ENCODE measurements at regions not wholly inside any gene's neighbourhood (a gene's known extent, or its start where the extent isn't known, plus 50 kb on each side); places are given as distances from the start of the nearest gene placed in this dataset.

GRCh38 chr15:101590785-101591184 is 61.4 kb downstream of the TM2D3 start:
- no peak for DNase-seq (ENCODE audit: low read depth in 2 of 2)

DNA sequence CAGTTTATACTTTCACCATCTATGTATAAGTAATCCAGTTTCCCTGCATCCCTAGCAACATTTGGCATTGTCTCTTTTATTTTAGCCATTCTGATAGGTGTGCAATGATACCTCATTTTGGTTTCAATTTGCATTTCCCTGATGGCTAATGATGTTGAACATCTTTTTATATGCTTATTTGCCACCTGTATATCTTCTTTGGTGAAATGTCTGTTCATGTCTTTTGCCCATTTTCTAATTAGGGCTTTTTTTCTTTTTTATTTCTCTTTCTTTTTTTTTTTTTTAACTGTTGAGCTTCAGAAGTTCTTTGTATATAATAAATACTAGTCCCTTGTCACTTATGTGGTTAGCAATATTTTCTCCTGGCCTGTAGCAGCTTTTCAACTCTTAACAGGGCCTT is 68.9 kb downstream of the TM2D3 start:
- DNase-seq (ENCODE audit: low read depth in 2 of 2) = no peak

GRCh38 chr15:101580431-101580830 is 71.8 kb downstream of the TM2D3 start:
- no peak for DNase-seq (ENCODE audit: low read depth in 2 of 2)

- peak in 1 of 2 donors; percentile 74 for DNase-seq (ENCODE audit: low read depth in 2 of 2)
These were observed 72.5 kb downstream of the TM2D3 start for GRCh38 chr15:101579631-101580163.

GRCh38 chr15:101578443-101578894 is 73.7 kb downstream of the TM2D3 start:
- peak; percentile 9 to 21 for DNase-seq (ENCODE audit: low read depth in 2 of 2)

GRCh38 chr15:101573951-101574350 is 78.2 kb downstream of the TM2D3 start:
- no peak for DNase-seq (ENCODE audit: low read depth in 2 of 2)

DNA sequence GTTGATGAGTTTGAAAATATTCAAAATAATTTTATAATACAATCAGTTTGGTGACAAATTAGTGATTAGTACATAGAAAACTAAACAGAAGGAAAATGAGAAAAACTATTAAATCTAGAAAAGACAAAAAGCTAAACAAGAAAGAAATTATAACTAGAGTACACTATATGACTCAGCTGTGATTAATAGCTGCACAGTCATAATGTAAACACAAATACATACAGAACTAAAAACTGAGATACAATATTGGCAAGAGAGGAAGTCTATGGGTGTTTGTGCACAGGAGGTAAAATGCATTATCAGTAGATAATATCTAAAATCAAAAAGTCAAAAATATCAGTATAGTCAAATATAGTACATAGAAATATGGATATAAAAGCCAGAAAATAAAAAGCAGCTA is 80.7 kb upstream of the PCSK6 start:
- no peak for DNase-seq (ENCODE audit: low read depth in 2 of 2)

- no peak for DNase-seq (ENCODE audit: low read depth in 2 of 2)
These were observed 79.5 kb upstream of the PCSK6 start for GRCh38 chr15:101568821-101569555.

DNA sequence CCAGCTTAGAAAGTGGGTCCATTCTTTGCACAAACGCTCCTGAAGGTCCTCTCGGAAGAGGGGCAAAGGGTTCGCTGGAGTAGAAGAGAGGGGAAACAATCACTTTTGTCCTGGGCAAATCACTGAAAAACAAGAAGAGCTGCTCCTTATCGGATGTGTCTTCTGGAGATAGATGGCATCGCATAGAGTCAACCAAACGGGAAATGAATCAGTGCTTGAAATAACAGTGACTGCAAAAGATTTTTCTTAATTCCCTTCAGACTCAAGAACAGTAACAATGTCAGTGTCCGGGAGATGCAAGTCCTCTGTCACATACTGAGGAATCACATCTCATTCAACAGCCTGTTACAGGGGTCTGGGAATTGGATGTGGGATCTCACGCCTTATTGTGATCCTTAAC is 78.8 kb upstream of the PCSK6 start:
- peak in 1 of 2 donors; percentile 58 for DNase-seq (ENCODE audit: low read depth in 2 of 2)

- no peak for DNase-seq (ENCODE audit: low read depth in 2 of 2)
These were observed 77.4 kb upstream of the PCSK6 start for GRCh38 chr15:101566748-101567488.

- no peak for DNase-seq (ENCODE audit: low read depth in 2 of 2)
These were observed 75.9 kb upstream of the PCSK6 start for GRCh38 chr15:101565377-101565776.

DNA sequence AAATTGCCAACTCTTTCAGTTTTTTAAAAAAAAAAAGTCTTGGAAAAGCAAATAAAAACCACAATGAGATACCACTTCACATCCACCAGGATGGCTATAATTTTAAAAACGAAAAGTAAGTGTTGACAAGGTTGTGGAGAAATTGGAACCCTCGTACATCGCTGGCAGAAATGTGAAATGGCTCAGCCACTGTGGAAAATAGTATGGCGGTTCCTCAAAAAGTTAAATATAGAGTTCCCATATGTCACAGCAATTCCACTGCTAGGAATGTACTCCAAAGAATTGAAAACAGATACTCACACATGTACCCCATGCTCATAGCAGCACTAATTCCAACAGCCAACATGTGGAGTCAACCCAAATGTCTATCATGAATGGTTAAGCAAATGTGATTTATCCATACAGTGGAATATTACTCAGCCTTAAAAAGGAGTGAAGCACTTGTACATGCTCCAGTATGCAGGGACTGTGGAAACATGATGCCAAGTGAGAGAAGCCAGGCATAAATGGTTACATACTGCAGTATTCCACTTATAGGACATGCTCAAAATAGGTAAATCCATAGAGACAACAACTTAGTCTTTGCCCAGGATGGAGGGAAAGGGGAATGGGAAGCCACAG is 73.8 kb upstream of the PCSK6 start:
- no peak for DNase-seq (ENCODE audit: low read depth in 2 of 2)

- DNase-seq (ENCODE audit: low read depth in 2 of 2) = no peak
These were observed 73.0 kb upstream of the PCSK6 start for GRCh38 chr15:101562428-101563059.

DNA sequence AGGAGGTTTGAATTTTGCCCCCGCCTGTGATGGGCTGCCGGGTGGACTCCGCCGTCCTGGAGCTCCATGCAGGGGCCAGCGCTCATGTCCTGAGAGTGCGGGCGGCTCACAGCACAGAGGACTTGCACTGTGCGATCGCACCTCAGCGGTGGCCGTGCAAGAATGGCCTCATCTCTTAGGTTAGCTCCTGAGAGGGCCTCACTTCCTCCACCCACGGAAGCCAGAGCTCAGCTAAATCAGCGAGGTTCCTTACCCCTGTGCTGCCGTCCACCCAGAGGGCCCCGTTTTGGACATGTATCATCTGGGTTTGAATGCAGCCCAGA is 72.0 kb upstream of the PCSK6 start:
- DNase-seq (ENCODE audit: low read depth in 2 of 2) = no peak

DNA sequence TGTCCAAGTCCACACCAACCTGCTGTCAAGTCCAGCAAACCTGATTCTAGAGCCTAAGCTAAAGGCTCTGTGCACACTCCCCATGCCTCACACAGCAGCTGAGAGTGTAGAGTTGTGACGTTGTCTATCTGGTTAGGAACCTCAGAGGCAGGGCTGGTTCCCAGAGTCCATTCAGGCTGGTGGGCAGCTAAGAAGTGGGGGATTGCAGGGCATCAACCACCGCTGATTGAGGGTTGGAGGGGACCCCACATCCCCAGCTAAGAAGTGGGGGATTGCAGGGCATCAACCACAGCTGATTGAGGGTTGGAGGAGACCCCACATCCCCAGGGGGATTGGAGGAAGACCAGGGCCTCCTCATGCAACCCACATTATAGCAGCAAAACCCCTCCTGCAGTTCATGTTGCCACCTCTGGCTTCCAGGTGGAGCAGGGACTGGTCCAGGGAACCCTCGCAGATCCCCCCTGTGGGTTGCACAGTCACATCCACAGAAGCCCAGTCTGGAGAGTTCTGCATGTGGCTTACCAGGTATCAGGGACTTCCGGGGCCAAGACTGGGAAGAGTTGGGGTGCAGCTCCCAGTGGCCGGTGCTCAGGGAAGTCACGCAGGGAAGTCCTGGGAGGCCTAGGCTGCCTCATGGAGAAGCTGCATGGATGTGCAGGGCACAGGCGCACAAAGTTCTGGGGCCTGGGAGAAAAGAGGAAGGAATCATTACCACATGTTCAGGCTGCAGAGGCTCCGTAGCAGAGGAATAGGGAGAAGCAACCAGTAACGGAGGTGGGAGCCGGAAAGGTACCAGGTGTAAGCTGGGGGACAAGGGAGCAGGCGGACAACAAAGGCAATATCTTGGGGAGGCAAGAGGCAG is 71.4 kb upstream of the PCSK6 start:
- DNase-seq (ENCODE audit: low read depth in 2 of 2) = no peak

DNA sequence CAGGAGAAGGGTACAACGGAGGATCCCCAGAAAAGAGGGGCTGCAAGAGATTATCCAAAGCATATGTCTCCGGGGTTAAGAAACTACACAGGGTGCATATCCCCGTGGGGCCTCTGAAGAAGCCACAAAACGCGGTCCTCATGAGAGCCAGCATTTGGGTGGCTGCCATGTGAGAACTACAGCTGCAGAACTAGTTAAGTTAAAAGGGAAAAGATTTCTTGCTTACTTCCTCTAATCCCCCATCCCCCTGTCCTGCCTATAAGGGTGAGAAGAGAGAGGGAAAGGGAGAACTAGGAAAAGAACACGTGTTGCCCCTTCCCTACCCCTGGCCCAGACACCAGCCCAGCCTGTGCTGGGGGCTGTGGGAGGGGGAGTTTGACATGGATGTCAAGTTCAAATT is 70.4 kb upstream of the PCSK6 start:
- DNase-seq (ENCODE audit: low read depth in 2 of 2) = no peak

DNA sequence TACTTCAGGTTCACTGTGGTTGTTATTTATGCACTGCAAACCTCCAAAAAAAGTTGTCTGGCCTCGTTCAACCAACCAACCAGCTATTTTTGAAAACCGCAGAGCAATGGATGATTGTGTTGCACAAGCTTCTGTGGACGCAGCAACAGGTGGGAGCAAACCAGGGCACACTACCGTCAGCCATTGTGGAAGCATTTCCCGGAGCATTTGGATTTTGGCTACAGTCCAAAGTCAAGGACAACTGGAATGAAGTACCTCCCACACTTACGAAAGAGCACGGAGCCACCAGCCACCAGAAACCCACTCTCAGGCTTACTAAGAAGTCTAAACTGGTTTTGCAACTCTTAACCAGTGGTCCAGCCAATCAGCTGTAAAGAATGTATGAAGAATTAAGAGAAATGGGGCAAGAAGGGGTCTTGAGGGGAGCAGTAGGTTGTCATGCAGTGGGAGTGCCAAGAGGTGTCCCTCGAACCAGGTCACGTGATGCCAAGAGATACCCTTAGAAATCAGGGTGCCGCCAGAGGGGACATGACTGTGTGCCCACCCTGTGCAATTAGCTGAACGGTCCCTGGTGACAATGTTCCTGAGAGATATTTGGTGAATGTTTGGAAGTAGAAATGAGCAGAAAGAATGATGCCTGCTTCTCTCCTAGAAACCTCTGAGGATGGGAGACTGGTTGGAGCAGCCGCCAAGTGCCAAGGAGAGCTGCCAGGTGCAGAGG is 68.9 kb upstream of the PCSK6 start:
- DNase-seq (ENCODE audit: low read depth in 2 of 2) = peak in 1 of 2 donors; percentile 3

DNA sequence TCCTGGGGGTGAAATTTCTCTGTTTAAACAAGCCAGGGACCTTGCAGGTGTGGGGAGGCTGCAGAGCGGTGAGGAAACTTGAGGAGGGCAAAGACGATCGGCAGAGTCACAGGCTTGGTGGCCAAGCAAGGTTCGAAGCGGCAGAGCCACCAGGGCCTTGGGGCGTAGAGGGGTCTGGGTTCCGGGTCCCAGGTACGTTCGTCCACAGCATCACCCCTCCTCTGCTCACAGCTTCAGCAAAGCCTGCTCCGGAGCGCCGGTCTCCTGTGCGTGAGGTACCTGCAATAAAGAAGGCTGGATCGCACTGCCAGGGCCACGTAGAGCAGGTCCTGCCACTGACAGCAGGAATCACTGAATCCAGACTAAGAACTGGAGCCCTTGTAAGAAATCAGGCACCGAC is 66.8 kb upstream of the PCSK6 start:
- DNase-seq (ENCODE audit: low read depth in 2 of 2) = no peak

GRCh38 chr15:101554115-101554915 is 64.8 kb upstream of the PCSK6 start:
- DNase-seq (ENCODE audit: low read depth in 2 of 2) = no peak
